ENCODE measurements at regions not wholly inside any gene's neighbourhood (a gene's known extent, or its start where the extent isn't known, plus 50 kb on each side); places are given as distances from the start of the nearest gene placed in this dataset.
"Not testable (repeated sequence)": the region's sequence is repeated elsewhere in the genome, so short reads cannot be mapped to it uniquely, and the experiment has no call there.

- no peak overlapping the region for H3K4me3 ChIP-seq (ENCODE audit: low read depth, low read length)
- no peak for TF ChIP-seq CTCF (IDR thresholded peaks at IDR 0.05; ENCODE audit: low read depth, low read length)
- in situ Hi-C loops (cut with HindIII; ENCODE audit: low sequenced_read_pairs), result no loop called here
- DNase-seq (ENCODE audit: low read depth, low spot score), result no peak
These were observed 103.9 kb upstream of the HES1 start for GRCh38 chr3:194031867-194032635.

DNA sequence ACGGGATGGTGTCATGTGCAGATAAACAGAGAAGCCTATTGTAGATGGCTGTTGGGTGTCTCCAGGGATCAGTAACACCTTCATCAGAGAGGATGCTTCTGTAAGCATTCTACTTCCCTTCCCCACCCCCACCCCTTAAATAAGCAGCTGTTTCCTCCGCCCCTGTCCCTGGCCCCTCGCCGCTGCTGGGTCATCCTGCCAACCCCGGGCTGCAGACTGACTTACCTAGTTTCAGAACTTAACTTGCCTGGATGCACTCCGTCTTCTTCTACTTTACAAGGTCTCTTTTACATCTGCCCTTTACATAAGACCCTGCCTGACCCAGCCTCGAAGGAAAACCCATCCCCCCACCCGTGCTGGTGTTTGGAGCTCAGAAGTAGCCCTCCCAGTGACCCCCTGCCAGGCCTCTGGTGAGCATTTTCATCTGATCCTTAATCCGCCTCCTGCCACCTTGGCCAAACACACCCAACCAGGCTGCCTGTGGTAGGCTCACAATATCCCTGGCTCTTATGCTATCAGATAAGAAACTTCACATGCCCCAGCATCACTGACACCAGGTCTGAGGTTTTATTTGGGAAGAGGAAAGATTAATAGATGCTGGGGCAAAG is 103.0 kb upstream of the HES1 start:
- in situ Hi-C loops (cut with HindIII; ENCODE audit: low sequenced_read_pairs), result no loop called here
- no peak overlapping the region for H3K4me3 ChIP-seq (ENCODE audit: low read depth, low read length)
- no peak for DNase-seq (ENCODE audit: low read depth, low spot score)
- no peak for TF ChIP-seq CTCF (IDR thresholded peaks at IDR 0.05; ENCODE audit: low read depth, low read length)

- in situ Hi-C loops (cut with HindIII; ENCODE audit: low sequenced_read_pairs), result no loop called here
- no peak overlapping the region for H3K4me3 ChIP-seq (ENCODE audit: low read depth, low read length)
- TF ChIP-seq CTCF (IDR thresholded peaks at IDR 0.05; ENCODE audit: low read depth, low read length), result no peak
- no peak for DNase-seq (ENCODE audit: low read depth, low spot score)
These were observed 101.3 kb upstream of the HES1 start for GRCh38 chr3:194034346-194035336.

DNA sequence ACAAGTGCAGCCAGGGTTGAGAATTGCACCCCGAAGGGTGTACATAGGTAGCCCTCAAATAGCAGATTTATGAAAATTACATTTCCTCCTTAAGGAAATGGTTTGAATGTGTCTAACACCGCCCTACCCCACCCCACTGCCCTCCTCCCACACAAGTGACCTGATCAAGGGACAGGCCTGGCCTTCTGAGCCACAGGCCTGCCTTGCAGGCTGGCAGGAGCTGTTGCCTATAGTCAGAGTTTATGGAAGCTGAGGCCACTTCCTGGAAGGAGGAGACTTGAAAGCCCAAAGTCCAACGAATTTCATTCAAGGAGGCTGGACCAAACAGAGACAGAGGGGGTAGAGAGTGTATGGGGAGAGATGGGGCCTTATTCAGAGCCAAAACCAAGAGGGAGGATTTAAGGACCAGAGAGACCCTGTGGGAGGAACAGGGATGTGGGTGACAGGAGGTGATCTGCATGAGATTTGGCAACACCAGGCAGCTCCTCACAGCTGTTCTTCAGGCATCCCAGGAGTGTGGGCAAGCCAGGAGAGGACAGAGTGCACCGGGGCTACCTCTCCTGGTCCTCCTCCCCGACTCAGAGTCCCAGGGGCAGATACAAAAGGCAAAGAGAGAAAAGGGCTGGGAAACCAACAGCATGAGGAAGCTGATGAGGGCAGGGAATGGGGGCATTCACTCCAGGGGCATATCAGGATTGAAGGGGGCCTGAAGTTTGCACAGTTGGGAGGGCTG is 100.4 kb upstream of the HES1 start:
- in situ Hi-C loops (cut with HindIII; ENCODE audit: low sequenced_read_pairs), result no loop called here
- H3K4me3 ChIP-seq (ENCODE audit: low read depth, low read length), result no peak overlapping the region
- TF ChIP-seq CTCF (IDR thresholded peaks at IDR 0.05; ENCODE audit: low read depth, low read length), result no peak
- no peak for DNase-seq (ENCODE audit: low read depth, low spot score)

DNA sequence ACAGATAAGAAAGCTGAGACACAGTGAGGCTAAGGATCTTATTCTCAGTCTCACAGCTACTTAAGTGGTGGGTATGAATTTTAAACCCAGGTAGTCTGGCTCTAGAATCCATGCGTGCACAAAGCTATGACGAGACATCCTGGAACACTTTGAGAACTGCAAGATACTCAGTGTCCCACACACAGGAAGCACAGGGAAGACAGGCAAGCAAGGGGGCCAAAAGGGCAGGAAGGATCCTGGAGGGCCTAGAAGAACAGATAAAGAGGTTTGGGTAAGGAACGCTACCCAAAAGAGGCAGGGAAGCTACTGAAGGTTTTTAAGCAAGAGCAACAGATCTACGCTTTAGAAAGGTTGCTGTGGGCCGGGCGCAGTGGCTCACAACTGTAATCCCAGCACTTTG is 99.1 kb upstream of the HES1 start:
- DNase-seq (ENCODE audit: low read depth, low spot score), result no peak
- in situ Hi-C loops (cut with HindIII; ENCODE audit: low sequenced_read_pairs), result no loop called here
- H3K4me3 ChIP-seq (ENCODE audit: low read depth, low read length), result no peak overlapping the region
- TF ChIP-seq CTCF (IDR thresholded peaks at IDR 0.05; ENCODE audit: low read depth, low read length), result no peak

DNA sequence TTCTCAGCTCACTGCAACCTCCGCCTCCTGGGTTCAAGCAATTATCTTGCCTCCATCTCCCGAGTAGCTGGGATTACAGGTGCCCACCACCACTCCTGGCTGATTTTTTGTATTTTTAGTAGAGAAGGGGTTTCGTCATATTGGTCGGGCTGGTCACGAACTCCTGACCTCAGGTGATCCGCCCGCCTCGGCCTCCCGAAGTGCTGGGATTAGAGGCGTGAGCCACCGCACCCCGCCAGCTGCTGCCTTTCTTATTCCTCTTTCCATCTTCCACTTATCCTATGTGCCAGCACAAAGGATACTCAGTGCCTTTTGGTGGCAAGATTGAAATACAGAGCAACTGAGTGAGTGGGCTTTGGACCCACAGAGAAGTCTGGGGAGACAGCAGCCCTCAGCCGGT is 97.6 kb upstream of the HES1 start:
- in situ Hi-C loops (cut with HindIII; ENCODE audit: low sequenced_read_pairs); H3K4me3 ChIP-seq (ENCODE audit: low read depth, low read length); DNase-seq (ENCODE audit: low read depth, low spot score): not testable (repeated sequence)

All from astrocyte of the spinal cord (primary cell).